GM10248 (cell line): ENCODE measurements at regions not wholly inside any gene's neighbourhood (a gene's known extent, or its start where the extent isn't known, plus 50 kb on each side); places are given as distances from the start of the nearest gene placed in this dataset.

Source experiments
- CTCF ChIA-PET: fragments of 300-600 bp; sonication (Branson Sonifier 250); formaldehyde crosslinking; extraction: SDS; loops from one replicate; lab custom pipeline; 2021; ENCODE audit warnings: antibody characterized with exemption; lab: Yijun Ruan, JAX
- POLR2A ChIA-PET: fragments of 350-650 bp; sonication (Branson Sonifier 250); formaldehyde crosslinking; extraction: SDS; loops from one replicate; lab custom pipeline; 2020; ENCODE audit warnings: antibody characterized with exemption; lab: Yijun Ruan, JAX
- DNase-seq: peaks from one replicate; pipeline ENCODE4 v3.0.0; 2012; ENCODE audit errors: extremely low spot score
- CTCF ChIP-seq: IDR thresholded peaks from 2 replicates; pipeline ENCODE4 v1.5.1; 2012; ENCODE audit warnings: mild to moderate bottlenecking, low read depth; ENCODE audit errors: extremely low read depth, missing control alignments, control extremely low read depth

DNA sequence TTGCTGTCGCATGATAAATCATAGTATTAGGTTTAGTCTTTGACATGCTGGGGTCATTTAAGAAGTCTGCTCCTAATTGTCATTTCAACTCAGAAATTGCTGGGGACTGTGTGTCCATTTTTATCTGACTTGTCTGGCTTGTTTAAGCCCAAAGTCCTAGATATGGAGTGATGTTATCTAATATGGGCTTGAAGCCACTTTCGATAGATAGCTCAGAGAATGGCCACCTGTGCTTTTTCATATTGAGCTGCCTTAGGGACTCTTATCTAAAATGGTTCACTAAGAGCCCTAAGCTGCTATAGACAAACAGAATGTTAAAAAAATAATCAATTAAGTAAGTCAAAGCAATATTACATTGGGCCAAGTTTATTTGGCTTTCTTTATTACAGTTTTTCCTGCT is 81.6 kb upstream of the CNTNAP4 start:
- POLR2A ChIA-PET: no interaction called here
- no peak for DNase-seq
- CTCF ChIA-PET: no interaction called here
- no peak for TF ChIP-seq CTCF

DNA sequence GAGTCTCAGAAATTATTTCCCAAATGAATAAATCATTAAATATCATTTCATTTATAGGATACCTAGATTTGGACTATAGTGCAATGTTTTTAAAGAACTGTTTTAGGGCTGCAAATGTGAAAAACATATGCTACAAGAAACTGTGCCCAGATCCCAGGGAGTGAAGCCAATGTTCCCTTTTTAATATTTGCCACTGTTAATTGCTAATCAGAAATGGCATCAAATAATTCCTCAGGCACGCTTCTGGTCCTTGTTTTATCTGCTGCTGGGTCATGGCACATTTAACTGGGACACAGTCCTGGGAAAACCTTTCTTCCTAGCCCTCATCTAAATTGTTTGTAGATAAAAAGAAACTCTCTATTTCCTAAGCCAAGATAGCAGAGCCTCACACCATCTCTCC is 79.3 kb upstream of the CNTNAP4 start:
- TF ChIP-seq CTCF: no peak
- POLR2A ChIA-PET: no interaction called here
- DNase-seq: no peak
- CTCF ChIA-PET: no interaction called here

DNA sequence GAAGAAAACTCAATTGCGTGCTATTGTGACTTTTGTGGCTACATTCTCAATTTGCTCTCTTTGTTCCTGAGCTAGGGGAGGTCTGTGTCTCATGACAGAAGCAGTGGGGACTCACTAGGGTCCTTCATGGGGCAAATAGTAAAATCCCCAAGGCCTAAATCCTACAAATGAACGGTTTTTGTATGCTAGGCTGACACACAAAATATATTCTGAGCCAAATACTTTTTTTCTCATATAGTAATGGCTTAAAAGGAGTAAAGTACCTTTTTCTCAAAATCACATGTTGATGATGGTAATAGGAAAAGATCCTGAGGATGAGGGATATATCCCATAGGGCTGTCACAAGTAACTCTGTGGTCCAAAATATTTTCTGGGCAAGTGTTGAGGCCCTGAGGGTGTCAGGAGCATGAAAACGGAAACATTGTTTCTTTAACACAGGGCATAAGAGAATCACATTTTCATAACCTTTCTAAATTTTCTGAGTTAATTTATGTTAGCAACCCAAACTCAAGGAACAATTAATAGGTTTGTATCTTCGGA is 77.5 kb upstream of the CNTNAP4 start:
- POLR2A ChIA-PET: no interaction called here
- no peak for DNase-seq
- TF ChIP-seq CTCF: no peak
- CTCF ChIA-PET: no interaction called here

DNA sequence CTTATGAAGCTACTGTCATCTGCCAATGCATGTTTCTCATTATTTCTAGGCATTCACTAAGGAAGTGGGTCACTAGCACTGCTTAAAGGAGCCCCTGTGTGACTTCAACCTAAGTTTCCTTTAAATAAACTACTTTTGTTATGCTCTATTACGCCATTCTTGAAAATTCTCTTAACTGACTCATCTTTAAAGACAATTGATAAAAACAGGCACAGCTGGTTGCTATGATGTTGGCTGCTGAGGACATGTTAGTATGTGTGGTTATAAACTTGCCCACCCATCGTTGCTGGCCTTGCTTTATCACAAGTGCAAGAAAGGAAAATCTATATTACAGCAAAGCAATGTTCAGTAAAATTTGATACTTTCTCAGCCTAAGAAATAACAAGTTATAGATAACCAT is 75.8 kb upstream of the CNTNAP4 start:
- ChIA-PET POLR2A (no interaction called here), CTCF (no interaction called here)
- no peak for TF ChIP-seq CTCF
- no peak for DNase-seq

DNA sequence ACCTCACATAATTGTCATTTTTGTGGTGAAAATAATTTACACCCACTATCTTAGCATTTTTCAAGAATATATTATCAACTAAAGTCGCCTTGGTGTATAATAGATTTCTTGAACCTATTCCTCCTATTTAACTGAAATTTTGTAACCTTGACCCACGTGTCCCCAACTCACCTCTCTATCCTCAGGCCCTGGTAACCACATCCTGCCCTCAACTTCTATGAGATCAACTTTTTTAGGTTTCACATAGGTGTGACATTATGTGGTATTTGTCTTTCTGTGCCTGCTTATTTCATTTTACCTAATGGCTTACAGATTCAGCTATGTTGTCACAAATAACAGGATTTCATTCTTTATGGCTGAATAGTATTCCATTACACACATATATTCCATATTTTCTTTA is 73.0 kb upstream of the CNTNAP4 start:
- TF ChIP-seq CTCF: no peak
- ChIA-PET POLR2A (no interaction called here), CTCF (no interaction called here)
- no peak for DNase-seq

GRCh38 chr16:76207270-76207669 is 69.9 kb upstream of the CNTNAP4 start:
- DNase-seq: no peak
- CTCF ChIA-PET: no interaction called here
- no peak for TF ChIP-seq CTCF
- POLR2A ChIA-PET: no interaction called here

DNA sequence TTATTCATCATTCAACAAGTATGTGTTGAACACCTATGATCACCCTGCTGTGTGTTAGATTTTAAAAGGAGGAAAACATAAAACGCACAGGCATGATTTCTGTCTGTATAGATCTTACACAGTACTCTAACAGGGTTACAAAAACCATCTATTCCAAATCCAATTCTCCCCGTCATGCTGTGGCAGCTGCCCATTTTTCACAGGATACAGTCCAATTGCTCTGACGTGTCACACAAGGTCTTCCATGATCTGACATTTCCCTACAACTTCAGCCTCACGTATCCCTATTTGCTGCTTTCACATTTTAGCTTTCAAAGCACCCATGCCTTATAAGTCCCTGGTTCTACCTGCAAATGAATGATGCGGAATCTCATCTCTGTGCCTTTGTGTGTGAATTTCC is 67.0 kb upstream of the CNTNAP4 start:
- CTCF ChIA-PET: interaction anchor here (1.2 kb wide), 1 partner anchor 9 kb away, joined by 3 read pairs; no protein-coding TSS in a partner anchor
- DNase-seq: no peak
- POLR2A ChIA-PET: no interaction called here
- no peak for TF ChIP-seq CTCF
